Subcutaneous abdominal adipose tissue (tissue), 5 donors: ENCODE measurements at regions not wholly inside any gene's neighbourhood (a gene's known extent, or its start where the extent isn't known, plus 50 kb on each side); places are given as distances from the start of the nearest gene placed in this dataset.

Experiments
- H3K27ac ChIP-seq: one replicate; pipeline ENCODE4 v1.7.0; 2013; ENCODE audit warnings: low read depth, mild to moderate bottlenecking, inconsistent platforms, low read length, moderate library complexity
- H3K27me3 ChIP-seq, 5 donors: one replicate each; pipeline ENCODE4 v1.7.0; 2013; ENCODE audit warnings: low read length in 5 of 5, inconsistent platforms in 1 of 5; ENCODE audit not compliant: control insufficient read depth in 5 of 5, insufficient read depth in 4 of 5
- H3K36me3 ChIP-seq, 5 donors: one replicate each; pipeline ENCODE4 v1.7.0; 2013; ENCODE audit warnings: low read length in 5 of 5; ENCODE audit not compliant: control insufficient read depth in 5 of 5, insufficient read depth in 5 of 5
- H3K4me1 ChIP-seq, 5 donors: one replicate each; pipeline ENCODE4 v1.7.0; 2013; ENCODE audit warnings: low read length in 5 of 5, mild to moderate bottlenecking in 3 of 5, moderate library complexity in 1 of 5; ENCODE audit not compliant: control insufficient read depth in 5 of 5, insufficient read depth in 5 of 5
- H3K4me3 ChIP-seq, 5 donors: one replicate each; pipeline ENCODE4 v1.7.0; 2013; ENCODE audit warnings: low read length in 5 of 5, low read depth in 1 of 5
- H3K9ac ChIP-seq, 5 donors: one replicate each; pipeline ENCODE4 v1.7.0; 2013; ENCODE audit warnings: low read length in 5 of 5, mild to moderate bottlenecking in 4 of 5, moderate library complexity in 3 of 5
- H3K9me3 ChIP-seq, 5 donors: one replicate each; pipeline ENCODE4 v1.7.0; 2013; ENCODE audit warnings: low read length in 5 of 5; ENCODE audit not compliant: control insufficient read depth in 5 of 5
- donor health status: healthy.
- donor health status: healthy.
- donor health status: healthy.
- donor health status: healthy.
- donor health status: healthy.

GRCh38 chr9:20270161-20270560, 352.1 kb downstream of the MLLT3 start:
- Histone ChIP-seq H3K4me3 (no peak overlapping the region), H3K36me3 (no peaks in the 10 kb centered on the region), H3K9me3 (no peaks in the 10 kb centered on the region), H3K27ac (no peak overlapping the region), H3K4me1 (no peaks in the 10 kb centered on the region), H3K9ac (no peak overlapping the region), H3K27me3 (peaks cover 0 to 4% (median 0%) of the 10 kb centered on the region in 5 donors)

- Histone ChIP-seq H3K9ac (no peak overlapping the region), H3K9me3 (no peaks in the 10 kb centered on the region), H3K27ac (no peak overlapping the region), H3K4me1 (no peaks in the 10 kb centered on the region), H3K4me3 (no peak overlapping the region), H3K27me3 (peaks cover 0 to 4% (median 0%) of the 10 kb centered on the region in 5 donors), H3K36me3 (no peaks in the 10 kb centered on the region)
Observed at GRCh38 chr9:20269620-20270019, 352.7 kb downstream of the MLLT3 start.

GRCh38 chr9:20264896-20265295, 357.4 kb downstream of the MLLT3 start:
- Histone ChIP-seq H3K4me1 (no peaks in the 10 kb centered on the region), H3K27me3 (peaks cover 0 to 2% (median 0%) of the 10 kb centered on the region in 5 donors), H3K36me3 (no peaks in the 10 kb centered on the region), H3K27ac (no peak overlapping the region), H3K4me3 (no peak overlapping the region), H3K9me3 (no peaks in the 10 kb centered on the region), H3K9ac (no peak overlapping the region)

- no peaks in the 10 kb centered on the region for H3K4me1 ChIP-seq
- no peaks in the 10 kb centered on the region for H3K9me3 ChIP-seq
- no peak overlapping the region for H3K27ac ChIP-seq
- no peaks in the 10 kb centered on the region for H3K36me3 ChIP-seq
- no peak overlapping the region for H3K4me3 ChIP-seq
- H3K27me3 ChIP-seq: peaks cover 0 to 2% (median 0%) of the 10 kb centered on the region in 5 donors
- H3K9ac ChIP-seq: no peak overlapping the region
Observed at GRCh38 chr9:20262611-20263010, 359.7 kb downstream of the MLLT3 start.

- no peaks in the 10 kb centered on the region for H3K36me3 ChIP-seq
- no peaks in the 10 kb centered on the region for H3K27me3 ChIP-seq
- peaks cover 0 to 4% (median 0%) of the 10 kb centered on the region in 5 donors for H3K4me1 ChIP-seq
- H3K4me3 ChIP-seq: no peak overlapping the region
- H3K27ac ChIP-seq: no peak overlapping the region
- H3K9ac ChIP-seq: no peak overlapping the region
- no peaks in the 10 kb centered on the region for H3K9me3 ChIP-seq
Observed at GRCh38 chr9:20256284-20256948, 365.9 kb downstream of the MLLT3 start.

- Histone ChIP-seq H3K9ac (no peak overlapping the region), H3K9me3 (no peaks in the 10 kb centered on the region), H3K36me3 (no peaks in the 10 kb centered on the region), H3K4me1 (peaks cover 0 to 4% (median 0%) of the 10 kb centered on the region in 5 donors), H3K4me3 (no peak overlapping the region), H3K27me3 (no peaks in the 10 kb centered on the region), H3K27ac (no peak overlapping the region)
Observed at GRCh38 chr9:20255052-20255451, 367.2 kb downstream of the MLLT3 start.

- Histone ChIP-seq H3K27me3 (no peaks in the 10 kb centered on the region), H3K36me3 (no peaks in the 10 kb centered on the region), H3K9me3 (peaks cover 0 to 5% (median 0%) of the 10 kb centered on the region in 5 donors), H3K4me1 (peaks cover 0 to 4% (median 0%) of the 10 kb centered on the region in 5 donors), H3K4me3 (no peak overlapping the region), H3K9ac (no peak overlapping the region), H3K27ac (no peak overlapping the region)
Observed at GRCh38 chr9:20253635-20254034, 368.7 kb downstream of the MLLT3 start.

- Histone ChIP-seq H3K9ac (no peak overlapping the region), H3K27me3 (no peaks in the 10 kb centered on the region), H3K9me3 (peaks cover 0 to 13% (median 3%) of the 10 kb centered on the region in 5 donors), H3K4me1 (peaks cover 0 to 4% (median 0%) of the 10 kb centered on the region in 5 donors), H3K36me3 (no peaks in the 10 kb centered on the region), H3K4me3 (no peak overlapping the region), H3K27ac (no peak overlapping the region)
Observed at GRCh38 chr9:20252778-20253177, 369.5 kb downstream of the MLLT3 start.

GRCh38 chr9:20250791-20251190, 371.5 kb downstream of the MLLT3 start:
- Histone ChIP-seq H3K27ac (no peak overlapping the region), H3K4me1 (no peaks in the 10 kb centered on the region), H3K4me3 (no peak overlapping the region), H3K27me3 (no peaks in the 10 kb centered on the region), H3K36me3 (no peaks in the 10 kb centered on the region), H3K9me3 (peaks cover 0 to 13% (median 4%) of the 10 kb centered on the region in 5 donors), H3K9ac (no peak overlapping the region)

- peaks cover 0 to 13% (median 4%) of the 10 kb centered on the region in 5 donors for H3K9me3 ChIP-seq
- H3K36me3 ChIP-seq: no peaks in the 10 kb centered on the region
- no peak overlapping the region for H3K9ac ChIP-seq
- no peaks in the 10 kb centered on the region for H3K4me1 ChIP-seq
- no peaks in the 10 kb centered on the region for H3K27me3 ChIP-seq
- no peak overlapping the region for H3K4me3 ChIP-seq
- no peak overlapping the region for H3K27ac ChIP-seq
Observed at GRCh38 chr9:20244271-20244670, 378.0 kb downstream of the MLLT3 start.
